Esophagus squamous epithelium (tissue), 5 donors: ENCODE measurements at regions not wholly inside any gene's neighbourhood (a gene's known extent, or its start where the extent isn't known, plus 50 kb on each side); places are given as distances from the start of the nearest gene placed in this dataset.

Experiments
- DNase-seq: peaks from one replicate; lab custom pipeline; 2025; lab: John Stamatoyannopoulos, UW
- H3K27ac ChIP-seq, 4 donors: fragments of 200-600 bp; sonication (generic); one replicate each; pipeline ENCODE4 v1.5.1; 2016 to 2019; ENCODE audit warnings: mild to moderate bottlenecking in 1 of 4
- H3K27me3 ChIP-seq, 4 donors: fragments of 200-600 bp; sonication (generic); 1 replicate in 3 of 4; 2 replicates in 1 of 4; pipeline versions ENCODE4 v1.5.1 to v1.6.0; 2017 to 2021; ENCODE audit warnings: antibody characterized with exemption in 1 of 4
- H3K36me3 ChIP-seq, 3 donors: fragments of 200-600 bp; sonication (generic); one replicate each; pipeline ENCODE4 v1.5.1; 2016 to 2019
- H3K4me1 ChIP-seq, 3 donors: fragments of 200-600 bp; sonication (generic); one replicate each; pipeline ENCODE4 v1.5.1; 2017 to 2019
- H3K4me3 ChIP-seq, 4 donors: fragments of 200-600 bp; sonication (generic); 1 replicate in 3 of 4; 2 replicates in 1 of 4; pipeline ENCODE4 v1.5.1; 2016 to 2019; ENCODE audit warnings: mild to moderate bottlenecking in 2 of 4, moderate library complexity in 1 of 4
- H3K9me3 ChIP-seq, 3 donors: fragments of 200-600 bp; sonication (generic); one replicate each; pipeline ENCODE4 v1.5.1; 2016 to 2019
- CTCF ChIP-seq, 6 experiments: fragments of 450-650 bp in 4 of 6; fragments of 200-600 bp in 2 of 6; sonication (generic) in 2 of 6; IDR thresholded peaks; one replicate each; pipeline ENCODE4 v1.5.1; 2016 to 2019; ENCODE audit warnings: antibody characterized with exemption in 6 of 6, mild to moderate bottlenecking in 4 of 6, moderate library complexity in 4 of 6
- POLR2A ChIP-seq, 4 donors: fragments of 450-650 bp; IDR thresholded peaks; one replicate each; pipeline ENCODE4 v1.6.1; 2017; ENCODE audit warnings: antibody characterized with exemption in 4 of 4, mild to moderate bottlenecking in 4 of 4, moderate library complexity in 3 of 4
- WGBS, 2 donors: methylation state at CpG; one replicate each; pipeline ENCODE4 v1.1.5; 2018; 5-methylcytosine and 5-hydroxymethylcytosine counted together
- intact Hi-C: fragments of 100-400 bp; cut with DNase I; formaldehyde crosslinking; loops from one replicate; pipeline ENCODE4 v1.15.0; 2022
- donor health status: DM: yes; HTN: yes; CAD: no.

- WGBS, 2 donors = 78 to 79% methylated on average over 5 of the region's 5 CpGs
- DNase-seq = no peak
- H3K36me3 ChIP-seq = no peaks in the 10 kb centered on the region
- H3K27me3 ChIP-seq = no peaks in the 10 kb centered on the region
- intact Hi-C loops = no loop called here
- H3K27ac ChIP-seq = no peak overlapping the region
- H3K9me3 ChIP-seq = no peaks in the 10 kb centered on the region
- H3K4me3 ChIP-seq = no peak overlapping the region
- TF ChIP-seq CTCF (IDR thresholded peaks at IDR 0.05) (no peak), POLR2A (IDR thresholded peaks at IDR 0.05) (no peak)
- no peaks in the 10 kb centered on the region for H3K4me1 ChIP-seq
Observed at GRCh38 chr4:127080141-127080540, 552.6 kb upstream of the INTU start.

GRCh38 chr4:127081041-127081440, 551.7 kb upstream of the INTU start:
- no peak for DNase-seq
- Histone ChIP-seq H3K4me3 (no peak overlapping the region), H3K27me3 (no peaks in the 10 kb centered on the region), H3K36me3 (no peaks in the 10 kb centered on the region), H3K4me1 (no peaks in the 10 kb centered on the region), H3K9me3 (no peaks in the 10 kb centered on the region), H3K27ac (no peak overlapping the region)
- intact Hi-C loops = no loop called here
- 90 to 93% methylated on average over 1 of the region's 1 CpG for WGBS, 2 donors
- TF ChIP-seq POLR2A (IDR thresholded peaks at IDR 0.05) (no peak), CTCF (IDR thresholded peaks at IDR 0.05) (no peak)

GRCh38 chr4:127082986-127083385, 549.8 kb upstream of the INTU start:
- Histone ChIP-seq H3K27ac (no peak overlapping the region), H3K9me3 (peaks cover 0 to 11% (median 0%) of the 10 kb centered on the region in 3 donors), H3K4me3 (no peak overlapping the region), H3K4me1 (no peaks in the 10 kb centered on the region), H3K27me3 (no peaks in the 10 kb centered on the region), H3K36me3 (no peaks in the 10 kb centered on the region)
- intact Hi-C loops = no loop called here
- no peak for TF ChIP-seq CTCF (IDR thresholded peaks at IDR 0.05)
- TF ChIP-seq POLR2A (IDR thresholded peaks at IDR 0.05) = no peak
- no peak for DNase-seq
- 29 to 32% methylated on average over 1 of the region's 1 CpG for WGBS, 2 donors

GRCh38 chr4:127084666-127085065, 548.1 kb upstream of the INTU start:
- no peak overlapping the region for H3K27ac ChIP-seq
- TF ChIP-seq CTCF (IDR thresholded peaks at IDR 0.05) = no peak
- no peak for TF ChIP-seq POLR2A (IDR thresholded peaks at IDR 0.05)
- H3K4me1 ChIP-seq = no peaks in the 10 kb centered on the region
- peaks cover 0 to 11% (median 0%) of the 10 kb centered on the region in 3 donors for H3K9me3 ChIP-seq
- H3K4me3 ChIP-seq = no peak overlapping the region
- intact Hi-C loops = no loop called here
- H3K36me3 ChIP-seq = no peaks in the 10 kb centered on the region
- DNase-seq = no peak
- WGBS, 2 donors = 67 to 82% methylated on average over 1 of the region's 1 CpG
- no peaks in the 10 kb centered on the region for H3K27me3 ChIP-seq

GRCh38 chr4:127097061-127097460, 535.7 kb upstream of the INTU start:
- Histone ChIP-seq H3K9me3 (no peaks in the 10 kb centered on the region), H3K27ac (no peak overlapping the region), H3K4me3 (no peak overlapping the region), H3K4me1 (no peaks in the 10 kb centered on the region), H3K36me3 (no peaks in the 10 kb centered on the region), H3K27me3 (no peaks in the 10 kb centered on the region)
- WGBS, 2 donors = 59 to 75% methylated on average over 2 of the region's 2 CpGs
- no peak for DNase-seq
- TF ChIP-seq CTCF (IDR thresholded peaks at IDR 0.05) (no peak), POLR2A (IDR thresholded peaks at IDR 0.05) (no peak)
- intact Hi-C loops = no loop called here
